Calu3 (cell line): ENCODE measurements at regions not wholly inside any gene's neighbourhood (a gene's known extent, or its start where the extent isn't known, plus 50 kb on each side); places are given as distances from the start of the nearest gene placed in this dataset.

ENCODE experiments used
- BruUV-seq: library from RNA; stranded (reverse); fragments of 400-500 nt; replicated peaks from 2 replicates; lab custom pipeline; 2021; lab: Mats Ljungman, UMichigan
- CTCF ChIA-PET: fragments of 300-600 bp; sonication (Branson Sonifier 250); formaldehyde crosslinking; loops from one replicate; lab custom pipeline; 2022; ENCODE audit warnings: antibody characterized with exemption; lab: Charles Lee
- DNase-seq: peaks from one replicate; pipeline ENCODE4 v3.0.0; 2022
- H3K27ac Mint-ChIP-seq: one replicate; pipeline ENCODE4 v1.8.0; 2022; ENCODE audit warnings: mixed read lengths; ENCODE audit not compliant: unreplicated experiment
- H3K27me3 Mint-ChIP-seq: one replicate; pipeline ENCODE4 v1.8.0; 2022; ENCODE audit warnings: mixed read lengths; ENCODE audit not compliant: unreplicated experiment
- H3K36me3 Mint-ChIP-seq: one replicate; pipeline ENCODE4 v1.8.0; 2022; ENCODE audit warnings: mild to moderate bottlenecking, moderate library complexity, mixed read lengths; ENCODE audit not compliant: insufficient read depth, unreplicated experiment
- H3K4me1 Mint-ChIP-seq: one replicate; pipeline ENCODE4 v1.8.0; 2022; ENCODE audit warnings: mild to moderate bottlenecking, low read depth, mixed read lengths; ENCODE audit not compliant: unreplicated experiment
- H3K4me3 Mint-ChIP-seq: one replicate; pipeline ENCODE4 v1.8.0; 2022; ENCODE audit warnings: mild to moderate bottlenecking, low read depth, moderate library complexity, mixed read lengths; ENCODE audit not compliant: unreplicated experiment
- H3K9me3 Mint-ChIP-seq: one replicate; pipeline ENCODE4 v1.8.0; 2022; ENCODE audit warnings: low read depth, mixed read lengths; ENCODE audit not compliant: unreplicated experiment
- CTCF ChIP-seq: fragments of 200-600 bp; IDR thresholded peaks from one replicate; pipeline ENCODE4 v1.8.0; 2022; ENCODE audit warnings: antibody characterized with exemption; ENCODE audit not compliant: unreplicated experiment
- intact Hi-C: fragments of 100-400 bp; cut with micrococcal nuclease; formaldehyde crosslinking; loops from one replicate; pipeline ENCODE4 v1.10.0; 2022; ENCODE audit not compliant: unreplicated experiment

- no TSS peak for BruUV-seq
- Mint-ChIP-seq H3K36me3 (no peaks in the 10 kb centered on the region), H3K4me3 (no peak overlapping the region), H3K27me3 (no peaks in the 10 kb centered on the region), H3K9me3 (no peaks in the 10 kb centered on the region), H3K27ac (no peak overlapping the region), H3K4me1 (no peaks in the 10 kb centered on the region)
- intact Hi-C loops = no loop called here
- CTCF ChIA-PET = no interaction called here
- no peak for TF ChIP-seq CTCF
- no peak for DNase-seq
These were observed 636.4 kb downstream of the OTOL1 start for GRCh38 chr3:162132981-162133380.

DNA sequence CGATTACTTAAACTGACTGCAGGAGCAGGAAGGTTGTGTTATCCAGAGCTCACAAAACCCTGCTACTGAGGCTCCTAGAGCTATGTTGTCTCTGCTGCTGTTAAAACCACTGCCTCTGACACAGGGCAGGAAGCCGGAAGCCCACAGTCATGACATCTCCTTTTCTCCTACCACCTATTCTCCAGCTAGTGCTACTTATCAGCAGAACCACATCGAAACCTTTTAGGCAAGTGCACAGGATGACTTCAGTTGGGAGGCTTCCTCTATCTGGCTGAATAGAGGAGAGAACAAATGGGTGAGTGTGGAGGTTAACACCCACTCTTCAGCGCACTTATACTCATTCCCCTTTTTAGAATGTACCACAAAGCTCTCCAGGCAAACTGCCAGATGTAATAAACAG, 638.0 kb downstream of the OTOL1 start:
- intact Hi-C loops = no loop called here
- no peaks in the 10 kb centered on the region for H3K9me3 Mint-ChIP-seq
- H3K4me3 Mint-ChIP-seq = no peak overlapping the region
- no TSS peak for BruUV-seq
- no peaks in the 10 kb centered on the region for H3K4me1 Mint-ChIP-seq
- no peak for DNase-seq
- CTCF ChIA-PET = no interaction called here
- H3K27me3 Mint-ChIP-seq = no peaks in the 10 kb centered on the region
- TF ChIP-seq CTCF = no peak
- no peak overlapping the region for H3K27ac Mint-ChIP-seq
- no peaks in the 10 kb centered on the region for H3K36me3 Mint-ChIP-seq

DNA sequence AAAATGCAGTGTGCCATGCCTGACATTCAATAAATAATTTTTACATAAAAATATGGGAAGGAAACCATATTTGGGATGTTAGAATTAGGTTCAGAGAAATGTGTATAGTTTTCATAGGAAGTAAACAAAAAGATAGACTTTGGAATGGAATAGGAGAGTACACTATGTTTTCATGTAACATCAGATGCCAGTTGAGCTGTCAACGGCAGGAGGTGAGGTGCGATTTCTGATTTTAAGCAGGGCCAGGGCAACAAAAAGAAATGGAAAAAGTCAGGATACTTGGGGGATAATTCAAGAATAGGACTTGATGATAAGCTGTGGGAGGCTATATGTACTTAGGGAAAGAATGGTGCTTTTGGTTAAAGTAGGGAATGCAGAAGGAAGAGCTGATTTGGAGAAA, 639.5 kb downstream of the OTOL1 start:
- Mint-ChIP-seq H3K9me3 (no peaks in the 10 kb centered on the region), H3K27me3 (no peaks in the 10 kb centered on the region), H3K4me3 (no peak overlapping the region), H3K36me3 (no peaks in the 10 kb centered on the region), H3K4me1 (no peaks in the 10 kb centered on the region), H3K27ac (no peak overlapping the region)
- intact Hi-C loops = no loop called here
- no TSS peak for BruUV-seq
- CTCF ChIA-PET = no interaction called here
- DNase-seq = no peak
- TF ChIP-seq CTCF = no peak

- TF ChIP-seq CTCF = no peak
- Mint-ChIP-seq H3K9me3 (no peaks in the 10 kb centered on the region), H3K27me3 (no peaks in the 10 kb centered on the region), H3K4me1 (no peaks in the 10 kb centered on the region), H3K27ac (no peak overlapping the region), H3K36me3 (no peaks in the 10 kb centered on the region), H3K4me3 (no peak overlapping the region)
- CTCF ChIA-PET = no interaction called here
- BruUV-seq = no TSS peak
- intact Hi-C loops = no loop called here
- no peak for DNase-seq
These were observed 641.9 kb downstream of the OTOL1 start for GRCh38 chr3:162138509-162138908.
